ENCODE measurements at regions not wholly inside any gene's neighbourhood (a gene's known extent, or its start where the extent isn't known, plus 50 kb on each side); places are given as distances from the start of the nearest gene placed in this dataset.

DNA sequence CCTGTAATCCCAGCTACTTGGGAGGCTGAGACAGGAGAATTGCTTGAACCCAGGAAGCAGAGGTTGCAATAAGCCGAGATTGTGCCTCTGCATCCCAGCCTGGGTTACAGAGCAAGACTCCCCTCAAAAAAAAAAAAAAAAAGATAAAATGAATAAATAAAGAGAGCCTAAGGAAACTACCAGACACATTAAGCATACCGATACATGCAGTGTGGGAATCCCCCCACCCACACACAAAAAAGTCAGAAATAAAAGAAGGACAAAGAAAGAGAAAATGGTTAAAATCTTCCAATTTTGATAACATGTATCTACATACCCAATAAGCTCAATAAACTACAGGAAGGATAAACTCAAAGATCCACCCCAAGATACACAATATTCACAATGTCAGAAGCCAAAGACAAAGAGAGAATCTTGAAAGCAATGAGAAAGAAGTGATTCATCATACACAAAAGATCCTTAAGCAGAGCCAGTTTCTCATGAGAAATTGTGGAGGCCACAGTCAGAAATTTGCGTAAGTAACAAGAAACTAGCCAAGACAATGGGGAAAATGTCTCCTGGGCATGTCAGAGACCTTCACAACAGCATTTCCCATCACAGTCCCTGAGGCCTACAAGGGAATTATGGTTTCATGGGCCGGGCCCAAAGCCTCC, 1197.0 kb downstream of the AMY1C start:
- DNase-seq (ENCODE audit: low read depth in 1 of 2, low spot score in 1 of 2), result no peak
- Histone ChIP-seq H3K4me3 (replicated peaks; ENCODE audit: insufficient read depth, low read length) (no peak overlapping the region), H3K27me3 (ENCODE audit: insufficient read depth, poor library complexity, severe bottlenecking) (no peaks in the 10 kb centered on the region), H3K27ac (replicated peaks) (no peak overlapping the region)
- TF ChIP-seq SPI1 (IDR thresholded peaks at IDR 0.05; ENCODE audit: borderline replicate concordance, low read depth) (no peak), GABPA (IDR thresholded peaks at IDR 0.05; ENCODE audit: low read depth) (no peak), POLR2AphosphoS5 (IDR thresholded peaks at IDR 0.05; ENCODE audit: low read depth) (no peak)
- TF ChIP-seq, protein P1, sequence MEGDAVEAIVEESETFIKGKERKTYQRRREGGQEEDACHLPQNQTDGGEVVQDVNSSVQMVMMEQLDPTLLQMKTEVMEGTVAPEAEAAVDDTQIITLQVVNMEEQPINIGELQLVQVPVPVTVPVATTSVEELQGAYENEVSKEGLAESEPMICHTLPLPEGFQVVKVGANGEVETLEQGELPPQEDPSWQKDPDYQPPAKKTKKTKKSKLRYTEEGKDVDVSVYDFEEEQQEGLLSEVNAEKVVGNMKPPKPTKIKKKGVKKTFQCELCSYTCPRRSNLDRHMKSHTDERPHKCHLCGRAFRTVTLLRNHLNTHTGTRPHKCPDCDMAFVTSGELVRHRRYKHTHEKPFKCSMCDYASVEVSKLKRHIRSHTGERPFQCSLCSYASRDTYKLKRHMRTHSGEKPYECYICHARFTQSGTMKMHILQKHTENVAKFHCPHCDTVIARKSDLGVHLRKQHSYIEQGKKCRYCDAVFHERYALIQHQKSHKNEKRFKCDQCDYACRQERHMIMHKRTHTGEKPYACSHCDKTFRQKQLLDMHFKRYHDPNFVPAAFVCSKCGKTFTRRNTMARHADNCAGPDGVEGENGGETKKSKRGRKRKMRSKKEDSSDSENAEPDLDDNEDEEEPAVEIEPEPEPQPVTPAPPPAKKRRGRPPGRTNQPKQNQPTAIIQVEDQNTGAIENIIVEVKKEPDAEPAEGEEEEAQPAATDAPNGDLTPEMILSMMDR (IDR thresholded peaks at IDR 0.05; ENCODE audit: insufficient read depth, low read length), result no peak
- TF ChIP-seq, protein P2, sequence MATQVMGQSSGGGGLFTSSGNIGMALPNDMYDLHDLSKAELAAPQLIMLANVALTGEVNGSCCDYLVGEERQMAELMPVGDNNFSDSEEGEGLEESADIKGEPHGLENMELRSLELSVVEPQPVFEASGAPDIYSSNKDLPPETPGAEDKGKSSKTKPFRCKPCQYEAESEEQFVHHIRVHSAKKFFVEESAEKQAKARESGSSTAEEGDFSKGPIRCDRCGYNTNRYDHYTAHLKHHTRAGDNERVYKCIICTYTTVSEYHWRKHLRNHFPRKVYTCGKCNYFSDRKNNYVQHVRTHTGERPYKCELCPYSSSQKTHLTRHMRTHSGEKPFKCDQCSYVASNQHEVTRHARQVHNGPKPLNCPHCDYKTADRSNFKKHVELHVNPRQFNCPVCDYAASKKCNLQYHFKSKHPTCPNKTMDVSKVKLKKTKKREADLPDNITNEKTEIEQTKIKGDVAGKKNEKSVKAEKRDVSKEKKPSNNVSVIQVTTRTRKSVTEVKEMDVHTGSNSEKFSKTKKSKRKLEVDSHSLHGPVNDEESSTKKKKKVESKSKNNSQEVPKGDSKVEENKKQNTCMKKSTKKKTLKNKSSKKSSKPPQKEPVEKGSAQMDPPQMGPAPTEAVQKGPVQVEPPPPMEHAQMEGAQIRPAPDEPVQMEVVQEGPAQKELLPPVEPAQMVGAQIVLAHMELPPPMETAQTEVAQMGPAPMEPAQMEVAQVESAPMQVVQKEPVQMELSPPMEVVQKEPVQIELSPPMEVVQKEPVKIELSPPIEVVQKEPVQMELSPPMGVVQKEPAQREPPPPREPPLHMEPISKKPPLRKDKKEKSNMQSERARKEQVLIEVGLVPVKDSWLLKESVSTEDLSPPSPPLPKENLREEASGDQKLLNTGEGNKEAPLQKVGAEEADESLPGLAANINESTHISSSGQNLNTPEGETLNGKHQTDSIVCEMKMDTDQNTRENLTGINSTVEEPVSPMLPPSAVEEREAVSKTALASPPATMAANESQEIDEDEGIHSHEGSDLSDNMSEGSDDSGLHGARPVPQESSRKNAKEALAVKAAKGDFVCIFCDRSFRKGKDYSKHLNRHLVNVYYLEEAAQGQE (IDR thresholded peaks at IDR 0.05; ENCODE audit: insufficient replicate concordance, low read depth), result no peak

DNA sequence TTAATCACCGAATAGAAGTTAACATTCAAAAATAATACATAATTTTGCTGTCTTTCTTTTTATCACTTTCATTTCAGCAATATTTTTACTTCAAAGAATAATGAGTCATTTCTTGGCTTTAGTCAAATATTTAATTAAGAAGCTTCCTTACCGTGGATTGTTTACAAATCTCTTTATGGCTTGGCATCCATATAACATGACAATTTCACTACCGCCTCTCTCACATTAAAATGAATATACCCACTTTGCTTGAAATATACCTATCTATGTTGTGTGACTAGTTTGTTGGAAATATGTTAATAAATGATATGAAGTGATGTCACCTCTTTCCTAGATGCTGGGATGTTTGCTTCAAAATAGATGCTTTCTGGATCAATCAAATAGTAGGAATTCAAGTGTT, 1203.9 kb downstream of the AMY1C start:
- DNase-seq (ENCODE audit: low read depth in 1 of 2, low spot score in 1 of 2), result no peak
- TF ChIP-seq, protein P2 (IDR thresholded peaks at IDR 0.05; ENCODE audit: insufficient replicate concordance, low read depth), result no peak
- TF ChIP-seq POLR2AphosphoS5 (IDR thresholded peaks at IDR 0.05; ENCODE audit: low read depth), result no peak
- TF ChIP-seq GABPA (IDR thresholded peaks at IDR 0.05; ENCODE audit: low read depth), result no peak
- TF ChIP-seq, protein P1 (IDR thresholded peaks at IDR 0.05; ENCODE audit: insufficient read depth, low read length), result no peak
- no peak for TF ChIP-seq SPI1 (IDR thresholded peaks at IDR 0.05; ENCODE audit: borderline replicate concordance, low read depth)
- Histone ChIP-seq H3K27ac (replicated peaks) (no peak overlapping the region), H3K27me3 (ENCODE audit: insufficient read depth, poor library complexity, severe bottlenecking) (no peaks in the 10 kb centered on the region), H3K4me3 (replicated peaks; ENCODE audit: insufficient read depth, low read length) (no peak overlapping the region)

DNA sequence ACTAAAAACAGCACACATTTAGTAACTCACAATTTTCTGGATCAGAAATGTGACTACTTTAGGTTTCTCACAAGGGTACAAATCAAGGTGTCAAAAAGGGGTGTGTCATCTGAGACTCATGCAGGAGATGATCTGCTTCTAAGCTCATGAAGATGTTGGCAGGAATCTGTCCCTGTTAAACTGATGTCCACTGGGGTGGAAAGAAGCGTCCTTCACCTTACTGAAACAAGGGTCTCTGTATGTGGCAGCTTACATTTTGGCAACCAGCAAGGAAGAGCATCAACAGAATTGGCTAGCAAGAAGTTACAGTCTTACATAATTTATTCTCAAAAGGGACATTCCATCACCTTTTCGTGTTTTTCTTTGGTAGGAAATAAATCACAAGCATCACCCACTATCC, 1223.8 kb downstream of the AMY1C start:
- TF ChIP-seq POLR2AphosphoS5 (IDR thresholded peaks at IDR 0.05; ENCODE audit: low read depth) (no peak), SPI1 (IDR thresholded peaks at IDR 0.05; ENCODE audit: borderline replicate concordance, low read depth) (no peak)
- TF ChIP-seq, protein P2 (IDR thresholded peaks at IDR 0.05; ENCODE audit: insufficient replicate concordance, low read depth), result no peak
- TF ChIP-seq, protein P1 (IDR thresholded peaks at IDR 0.05; ENCODE audit: insufficient read depth, low read length), result no peak
- Histone ChIP-seq H3K27ac (replicated peaks) (no peak overlapping the region), H3K4me3 (replicated peaks; ENCODE audit: insufficient read depth, low read length) (no peak overlapping the region), H3K27me3 (ENCODE audit: insufficient read depth, poor library complexity, severe bottlenecking) (no peaks in the 10 kb centered on the region)
- DNase-seq (ENCODE audit: low read depth in 1 of 2, low spot score in 1 of 2), result no peak
